ENCODE measurements at regions not wholly inside any gene's neighbourhood (a gene's known extent, or its start where the extent isn't known, plus 50 kb on each side); places are given as distances from the start of the nearest gene placed in this dataset.

DNA sequence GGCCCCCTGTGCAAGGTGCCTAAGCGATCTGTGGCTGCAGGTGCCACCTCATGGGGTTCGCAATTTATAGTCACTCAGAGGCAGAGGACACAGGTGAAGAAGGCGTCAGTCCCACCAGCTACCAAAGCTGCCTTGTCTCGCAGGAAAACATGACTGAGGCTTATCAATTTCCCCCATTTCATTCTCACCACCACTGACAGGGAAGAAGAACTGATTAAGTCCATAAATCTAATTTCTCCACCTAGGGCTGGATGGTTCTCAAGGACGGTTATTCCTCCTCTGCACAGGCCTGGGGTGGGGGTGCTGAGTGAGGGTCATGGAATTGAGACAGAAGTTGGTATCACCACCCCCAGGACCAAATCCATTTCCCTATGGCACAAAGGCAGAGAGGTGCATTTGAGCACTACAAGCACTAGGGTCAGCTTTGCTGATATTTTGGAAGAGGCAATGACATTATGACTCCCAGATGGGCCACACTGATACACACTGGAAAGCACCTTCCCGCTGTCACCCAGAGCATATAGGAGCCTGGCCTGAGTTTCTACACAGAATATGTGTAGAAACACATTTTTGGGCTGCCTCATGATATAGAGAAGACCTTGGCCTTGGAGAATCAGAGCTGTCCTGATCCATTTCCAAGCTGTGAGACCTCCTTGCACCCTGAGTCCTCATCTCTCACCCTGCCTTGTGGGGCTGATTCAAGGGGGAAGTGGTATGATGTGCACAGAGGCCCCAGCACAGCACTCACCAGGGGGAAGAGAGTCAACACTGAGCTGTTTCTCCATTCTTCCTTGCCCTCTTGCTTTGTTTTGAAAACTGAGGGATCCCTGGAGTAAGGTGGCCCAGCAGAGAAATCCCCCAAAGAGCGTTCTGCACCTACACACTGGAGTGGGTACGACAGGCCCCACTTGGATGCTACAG is 59.4 kb downstream of the PITPNM2 start:
- TF ChIP-seq, protein P1, sequence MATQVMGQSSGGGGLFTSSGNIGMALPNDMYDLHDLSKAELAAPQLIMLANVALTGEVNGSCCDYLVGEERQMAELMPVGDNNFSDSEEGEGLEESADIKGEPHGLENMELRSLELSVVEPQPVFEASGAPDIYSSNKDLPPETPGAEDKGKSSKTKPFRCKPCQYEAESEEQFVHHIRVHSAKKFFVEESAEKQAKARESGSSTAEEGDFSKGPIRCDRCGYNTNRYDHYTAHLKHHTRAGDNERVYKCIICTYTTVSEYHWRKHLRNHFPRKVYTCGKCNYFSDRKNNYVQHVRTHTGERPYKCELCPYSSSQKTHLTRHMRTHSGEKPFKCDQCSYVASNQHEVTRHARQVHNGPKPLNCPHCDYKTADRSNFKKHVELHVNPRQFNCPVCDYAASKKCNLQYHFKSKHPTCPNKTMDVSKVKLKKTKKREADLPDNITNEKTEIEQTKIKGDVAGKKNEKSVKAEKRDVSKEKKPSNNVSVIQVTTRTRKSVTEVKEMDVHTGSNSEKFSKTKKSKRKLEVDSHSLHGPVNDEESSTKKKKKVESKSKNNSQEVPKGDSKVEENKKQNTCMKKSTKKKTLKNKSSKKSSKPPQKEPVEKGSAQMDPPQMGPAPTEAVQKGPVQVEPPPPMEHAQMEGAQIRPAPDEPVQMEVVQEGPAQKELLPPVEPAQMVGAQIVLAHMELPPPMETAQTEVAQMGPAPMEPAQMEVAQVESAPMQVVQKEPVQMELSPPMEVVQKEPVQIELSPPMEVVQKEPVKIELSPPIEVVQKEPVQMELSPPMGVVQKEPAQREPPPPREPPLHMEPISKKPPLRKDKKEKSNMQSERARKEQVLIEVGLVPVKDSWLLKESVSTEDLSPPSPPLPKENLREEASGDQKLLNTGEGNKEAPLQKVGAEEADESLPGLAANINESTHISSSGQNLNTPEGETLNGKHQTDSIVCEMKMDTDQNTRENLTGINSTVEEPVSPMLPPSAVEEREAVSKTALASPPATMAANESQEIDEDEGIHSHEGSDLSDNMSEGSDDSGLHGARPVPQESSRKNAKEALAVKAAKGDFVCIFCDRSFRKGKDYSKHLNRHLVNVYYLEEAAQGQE (IDR thresholded peaks at IDR 0.05; ENCODE audit: unreplicated experiment) = no peak
- TF ChIP-seq, protein P2, sequence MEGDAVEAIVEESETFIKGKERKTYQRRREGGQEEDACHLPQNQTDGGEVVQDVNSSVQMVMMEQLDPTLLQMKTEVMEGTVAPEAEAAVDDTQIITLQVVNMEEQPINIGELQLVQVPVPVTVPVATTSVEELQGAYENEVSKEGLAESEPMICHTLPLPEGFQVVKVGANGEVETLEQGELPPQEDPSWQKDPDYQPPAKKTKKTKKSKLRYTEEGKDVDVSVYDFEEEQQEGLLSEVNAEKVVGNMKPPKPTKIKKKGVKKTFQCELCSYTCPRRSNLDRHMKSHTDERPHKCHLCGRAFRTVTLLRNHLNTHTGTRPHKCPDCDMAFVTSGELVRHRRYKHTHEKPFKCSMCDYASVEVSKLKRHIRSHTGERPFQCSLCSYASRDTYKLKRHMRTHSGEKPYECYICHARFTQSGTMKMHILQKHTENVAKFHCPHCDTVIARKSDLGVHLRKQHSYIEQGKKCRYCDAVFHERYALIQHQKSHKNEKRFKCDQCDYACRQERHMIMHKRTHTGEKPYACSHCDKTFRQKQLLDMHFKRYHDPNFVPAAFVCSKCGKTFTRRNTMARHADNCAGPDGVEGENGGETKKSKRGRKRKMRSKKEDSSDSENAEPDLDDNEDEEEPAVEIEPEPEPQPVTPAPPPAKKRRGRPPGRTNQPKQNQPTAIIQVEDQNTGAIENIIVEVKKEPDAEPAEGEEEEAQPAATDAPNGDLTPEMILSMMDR (conservative IDR thresholded peaks at IDR 0.05; ENCODE audit: low read depth in 2 of 2) = no peak
